HepG2 (cell line): ENCODE measurements at regions not wholly inside any gene's neighbourhood (a gene's known extent, or its start where the extent isn't known, plus 50 kb on each side); places are given as distances from the start of the nearest gene placed in this dataset.

ENCODE experiments used
- ATAC-seq: fragments of 200-7000 bp; cut with Tn5 transposase; 3 replicates; pipeline ENCODE4 v1.9.1; 2020; ENCODE audit warnings: mild to moderate bottlenecking, moderate library complexity
- BruUV-seq: library from RNA; stranded (reverse); fragments of 400-500 nt; replicated peaks from 2 replicates; lab custom pipeline; 2021; lab: Mats Ljungman, UMichigan
- CTCF ChIA-PET: fragments of 300-600 bp; formaldehyde crosslinking; extraction: SDS; loops from one replicate; lab custom pipeline; 2021; ENCODE audit warnings: low total read pairs, inconsistent platforms, low intra/inter-chr PET ratio; lab: Yijun Ruan, JAX
- POLR2A ChIA-PET: fragments of 350-600 bp; sonication (Branson Sonifier 250); formaldehyde crosslinking; loops from one replicate; lab custom pipeline; 2020; ENCODE audit warnings: antibody characterized with exemption, inconsistent platforms; lab: Yijun Ruan, JAX
- DNase-seq: peaks from one replicate; pipeline ENCODE4 v3.0.0-alpha.2; 2015; ENCODE audit warnings: low spot score
- FAIRE-seq: peaks from 3 replicates; lab custom pipeline; 2011; peaks lifted over from hg19 to GRCh38; lab: Jason Lieb, UNC
- H2AFZ ChIP-seq: one replicate; pipeline ENCODE4 v1.6.1; 2011; ENCODE audit warnings: low read length, inconsistent platforms
- H3K27ac ChIP-seq: fragments of 300-600 bp; 3 replicates; pipeline ENCODE4 v1.8.0; 2011; ENCODE audit warnings: mixed run types, mild to moderate bottlenecking, mixed read lengths, low read length, inconsistent platforms; ENCODE audit not compliant: insufficient read depth; ENCODE audit errors: extremely low read length
- H3K27me3 ChIP-seq, 2 experiments: fragments of 200-600 bp in 1 of 2; 2 replicates in 1 of 2; 3 replicates in 1 of 2; pipeline versions ENCODE4 v1.6.0 to v1.8.0; 2011; ENCODE audit warnings: low read length in 2 of 2, mild to moderate bottlenecking in 2 of 2, moderate library complexity in 2 of 2, inconsistent platforms in 1 of 2; ENCODE audit not compliant: insufficient read depth in 2 of 2, control insufficient read depth in 1 of 2
- H3K36me3 ChIP-seq, 2 experiments: fragments of 200-600 bp in 1 of 2; replicated peaks in 1 of 2; 2 replicates in 1 of 2; 3 replicates in 1 of 2; pipeline versions ENCODE4 v1.5.1 to v1.8.0; 2011; ENCODE audit warnings: low read length in 2 of 2, inconsistent platforms in 1 of 2; ENCODE audit not compliant: insufficient read depth in 2 of 2, control insufficient read depth in 1 of 2
- H3K4me1 ChIP-seq: 2 replicates; pipeline ENCODE4 v1.5.1; 2012; ENCODE audit warnings: low read length, inconsistent platforms; ENCODE audit not compliant: insufficient read depth
- H3K4me2 ChIP-seq: 2 replicates; pipeline ENCODE4 v1.6.0; 2011; ENCODE audit warnings: low read depth, low read length, inconsistent platforms
- H3K4me3 ChIP-seq, 3 experiments: fragments of 200-600 bp in 1 of 3; sonication (generic), shearing (Covaris generic) in 1 of 3; replicated peaks in 1 of 3; 2 replicates each; pipeline ENCODE4 v1.5.1; 2011 to 2016; ENCODE audit warnings: low read length in 3 of 3, inconsistent platforms in 2 of 3, low read depth in 2 of 3, mild to moderate bottlenecking in 2 of 3, control low read depth in 1 of 3, mixed read lengths in 1 of 3; ENCODE audit not compliant: insufficient read depth in 1 of 3
- H3K79me2 ChIP-seq: one replicate; pipeline ENCODE4 v1.6.1; 2011; ENCODE audit warnings: low read length, inconsistent platforms; ENCODE audit not compliant: insufficient read depth
- H3K9ac ChIP-seq: 2 replicates; pipeline ENCODE4 v1.6.0; 2011; ENCODE audit warnings: mild to moderate bottlenecking, low read depth, low read length, inconsistent platforms; ENCODE audit not compliant: insufficient read depth
- H3K9me3 ChIP-seq: 2 replicates; pipeline ENCODE4 v1.5.1; 2012; ENCODE audit warnings: mild to moderate bottlenecking, low read length
- H4K20me1 ChIP-seq: 2 replicates; pipeline ENCODE4 v1.6.0; 2011; ENCODE audit warnings: inconsistent platforms, mild to moderate bottlenecking, low read length, moderate library complexity; ENCODE audit not compliant: insufficient read depth
- DNMT3B ChIP-seq: conservative IDR thresholded peaks from 2 replicates; pipeline ENCODE4 v1.6.1; 2016; ENCODE audit warnings: missing biosample characterization, control low read depth
- KAT8 ChIP-seq: IDR thresholded peaks from 2 replicates; pipeline ENCODE4 v1.6.1; 2016; ENCODE audit warnings: missing genetic modification reagents, missing compliant biosample characterization
- MLLT10 ChIP-seq: sonication (generic); formaldehyde crosslinking; IDR thresholded peaks from 2 replicates; pipeline ENCODE4 v1.4.0; 2020; ENCODE audit warnings: missing genetic modification reagents
- NFE2L2 ChIP-seq: fragments of 150-350 bp; IDR thresholded peaks from 2 replicates; pipeline ENCODE4 v1.6.1; 2014; ENCODE audit warnings: low read length
- NR2F1 ChIP-seq, 2 experiments: fragments of 450-650 bp in 1 of 2; formaldehyde crosslinking in 1 of 2; IDR thresholded peaks; 2 replicates each; pipeline versions ENCODE4 v1.5.0 to v1.6.1; 2016 to 2020; ENCODE audit warnings: mild to moderate bottlenecking in 1 of 2, missing compliant biosample characterization in 1 of 2, missing genetic modification reagents in 1 of 2, moderate library complexity in 1 of 2
- PLRG1 ChIP-seq: fragments of 450-650 bp; conservative IDR thresholded peaks from 2 replicates; pipeline ENCODE4 v1.6.1; 2016
- WGBS: methylation state at CpG from one replicate; pipeline ENCODE4 v1.1.6; 2017; ENCODE audit warnings: low lambda C conversion rate; 5-methylcytosine and 5-hydroxymethylcytosine counted together
- in situ Hi-C: cut with HindIII; loops from 2 replicates; pipeline ENCODE4 v1.10.0; 2017; ENCODE audit warnings: low pct_unique_long_range_greater_than_20kb; ENCODE audit not compliant: extremely low pct_ligation_motif_present
- intact Hi-C: fragments of 100-400 bp; cut with micrococcal nuclease; formaldehyde crosslinking; loops from one replicate; pipeline ENCODE4 v1.10.0; 2022; ENCODE audit not compliant: unreplicated experiment
- TF ChIP-seq, protein P1 (sequence below): sonication (generic); formaldehyde crosslinking; IDR thresholded peaks from 2 replicates; pipeline ENCODE4 v1.5.1; 2020; ENCODE audit warnings: missing genetic modification reagents, mild to moderate bottlenecking, borderline replicate concordance
- TF ChIP-seq, protein P2 (sequence below): sonication (generic); formaldehyde crosslinking; IDR thresholded peaks from 2 replicates; pipeline ENCODE4 v1.4.0; 2020; ENCODE audit warnings: missing genetic modification reagents, low read depth, mild to moderate bottlenecking, borderline replicate concordance

DNA sequence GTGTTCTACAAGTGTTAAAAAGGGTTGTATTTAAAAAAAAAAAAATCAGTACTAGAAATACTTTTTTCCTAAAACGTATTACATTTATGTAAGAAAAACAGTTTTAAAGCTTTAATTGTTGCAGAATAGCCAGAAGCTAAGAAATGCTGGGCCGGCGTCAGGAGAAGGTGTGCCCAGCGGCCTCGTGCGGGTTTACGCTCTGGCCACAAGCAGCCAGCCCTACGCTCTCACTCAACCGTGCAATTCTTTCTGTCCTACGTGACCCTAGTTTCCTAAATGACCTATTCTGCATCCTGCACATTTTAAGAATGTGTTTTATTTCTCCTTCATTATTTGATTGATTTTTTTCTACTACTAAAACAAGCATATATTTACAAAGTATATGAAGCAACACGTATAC lies 279.7 kb upstream of the KLF14 start:
- no peak overlapping the region for H3K4me3 ChIP-seq
- H3K9ac ChIP-seq: no peak overlapping the region
- H3K36me3 ChIP-seq: no peaks in the 10 kb centered on the region; a peak in 1 of 5 replicates
- in situ Hi-C loops: no loop called here
- no peaks in the 10 kb centered on the region for H3K27me3 ChIP-seq
- H2AFZ ChIP-seq: no peak overlapping the region
- peaks cover 24% of the 10 kb centered on the region for H3K4me1 ChIP-seq
- intact Hi-C loops: no loop called here
- no peak overlapping the region for H3K27ac ChIP-seq
- BruUV-seq: no TSS peak
- H3K79me2 ChIP-seq: peaks cover 26% of the 10 kb centered on the region
- POLR2A ChIA-PET: no interaction called here
- ATAC-seq (no peak), FAIRE-seq (no peak), DNase-seq (no peak)
- 98% methylated on average over 11 of the region's 11 CpGs for WGBS
- H3K9me3 ChIP-seq: no peaks in the 10 kb centered on the region
- TF ChIP-seq, protein P1, sequence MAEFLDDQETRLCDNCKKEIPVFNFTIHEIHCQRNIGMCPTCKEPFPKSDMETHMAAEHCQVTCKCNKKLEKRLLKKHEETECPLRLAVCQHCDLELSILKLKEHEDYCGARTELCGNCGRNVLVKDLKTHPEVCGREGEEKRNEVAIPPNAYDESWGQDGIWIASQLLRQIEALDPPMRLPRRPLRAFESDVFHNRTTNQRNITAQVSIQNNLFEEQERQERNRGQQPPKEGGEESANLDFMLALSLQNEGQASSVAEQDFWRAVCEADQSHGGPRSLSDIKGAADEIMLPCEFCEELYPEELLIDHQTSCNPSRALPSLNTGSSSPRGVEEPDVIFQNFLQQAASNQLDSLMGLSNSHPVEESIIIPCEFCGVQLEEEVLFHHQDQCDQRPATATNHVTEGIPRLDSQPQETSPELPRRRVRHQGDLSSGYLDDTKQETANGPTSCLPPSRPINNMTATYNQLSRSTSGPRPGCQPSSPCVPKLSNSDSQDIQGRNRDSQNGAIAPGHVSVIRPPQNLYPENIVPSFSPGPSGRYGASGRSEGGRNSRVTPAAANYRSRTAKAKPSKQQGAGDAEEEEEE (CRISPR knock-in tag): no peak
- TF ChIP-seq NR2F1 (CRISPR knock-in tag; IDR thresholded peaks at IDR 0.05): no peak
- no peak for TF ChIP-seq DNMT3B (CRISPR knock-in tag)
- TF ChIP-seq MLLT10: no peak
- TF ChIP-seq, protein P2, sequence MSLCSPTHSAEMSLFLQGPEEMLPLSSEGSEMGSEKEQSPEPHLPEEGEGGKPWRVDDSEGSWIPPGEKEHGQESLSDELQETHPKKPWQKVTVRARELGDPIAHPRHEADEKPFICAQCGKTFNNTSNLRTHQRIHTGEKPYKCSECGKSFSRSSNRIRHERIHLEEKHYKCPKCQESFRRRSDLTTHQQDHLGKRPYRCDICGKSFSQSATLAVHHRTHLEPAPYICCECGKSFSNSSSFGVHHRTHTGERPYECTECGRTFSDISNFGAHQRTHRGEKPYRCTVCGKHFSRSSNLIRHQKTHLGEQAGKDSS: no peak
- no peak for TF ChIP-seq PLRG1
- no peak for TF ChIP-seq KAT8 (CRISPR knock-in tag)
- no peak for TF ChIP-seq NFE2L2
- CTCF ChIA-PET: no interaction called here
- peaks cover 51% of the 10 kb centered on the region for H4K20me1 ChIP-seq
- H3K4me2 ChIP-seq: no peak overlapping the region
